ENCODE measurements at regions not wholly inside any gene's neighbourhood (a gene's known extent, or its start where the extent isn't known, plus 50 kb on each side); places are given as distances from the start of the nearest gene placed in this dataset.

GRCh38 chr4:65223601-65224000 is 446.7 kb downstream of the EPHA5 start:
- no peak for TF ChIP-seq CTCF (IDR thresholded peaks at IDR 0.05)
- no peak for TF ChIP-seq REST (IDR thresholded peaks at IDR 0.05; ENCODE audit: insufficient read depth in 1 of 2, low read depth in 2 of 2, low read length in 1 of 2)

Data from Panc1 (cell line).